HFFc6 (cell line): ENCODE measurements at regions not wholly inside any gene's neighbourhood (a gene's known extent, or its start where the extent isn't known, plus 50 kb on each side); places are given as distances from the start of the nearest gene placed in this dataset.

Experiments
- DNase-seq: peaks from one replicate; pipeline ENCODE4 v3.0.0-alpha.2; 2018
- H3K27ac Mint-ChIP-seq: 2 replicates; pipeline ENCODE4 v1.8.0; 2020; ENCODE audit warnings: mild to moderate bottlenecking, mixed read lengths
- H3K27me3 Mint-ChIP-seq: 2 replicates; pipeline ENCODE4 v1.8.0; 2021; ENCODE audit warnings: mild to moderate bottlenecking, moderate library complexity, mixed read lengths; ENCODE audit not compliant: insufficient read depth
- H3K36me3 Mint-ChIP-seq: 2 replicates; pipeline ENCODE4 v1.8.0; 2021; ENCODE audit warnings: low read depth, mixed read lengths
- H3K4me1 Mint-ChIP-seq: 2 replicates; pipeline ENCODE4 v1.8.0; 2020; ENCODE audit warnings: low read depth, mixed read lengths
- H3K4me3 Mint-ChIP-seq: 2 replicates; pipeline ENCODE4 v1.8.0; 2020; ENCODE audit warnings: mild to moderate bottlenecking, moderate library complexity, mixed read lengths
- H3K9me3 Mint-ChIP-seq: 2 replicates; pipeline ENCODE4 v1.8.0; 2020; ENCODE audit warnings: mild to moderate bottlenecking, mixed read lengths
- CTCF ChIP-seq: fragments of 200-600 bp; sonication (generic); IDR thresholded peaks from 2 replicates; pipeline ENCODE4 v1.5.0; 2021; ENCODE audit warnings: antibody characterized with exemption, mild to moderate bottlenecking

- H3K4me3 Mint-ChIP-seq: no peak overlapping the region
- H3K36me3 Mint-ChIP-seq: no peaks in the 10 kb centered on the region
- H3K4me1 Mint-ChIP-seq: no peaks in the 10 kb centered on the region
- no peak for DNase-seq
- H3K27ac Mint-ChIP-seq: no peak overlapping the region
- no peaks in the 10 kb centered on the region for H3K27me3 Mint-ChIP-seq
- H3K9me3 Mint-ChIP-seq: peaks cover 50% of the 10 kb centered on the region
- no peak for TF ChIP-seq CTCF
These were observed 1497.9 kb downstream of the MAT2B start for GRCh38 chr5:165003283-165003682.

- H3K9me3 Mint-ChIP-seq: peaks cover 41% of the 10 kb centered on the region
These were observed 1498.8 kb downstream of the MAT2B start for GRCh38 chr5:165004175-165004574.

GRCh38 chr5:165014439-165014838 is 1509.0 kb downstream of the MAT2B start:
- Mint-ChIP-seq H3K27ac (no peak overlapping the region), H3K4me1 (no peaks in the 10 kb centered on the region), H3K27me3 (no peaks in the 10 kb centered on the region), H3K4me3 (no peak overlapping the region), H3K36me3 (no peaks in the 10 kb centered on the region; the same call in 1 of the 2 replicates), H3K9me3 (peaks cover 31% of the 10 kb centered on the region)
- no peak for DNase-seq
- TF ChIP-seq CTCF: no peak

More at GRCh38 chr5:165004175-165004574, 1498.8 kb downstream of the MAT2B start:
- H3K4me3 Mint-ChIP-seq: no peak overlapping the region
- TF ChIP-seq CTCF: no peak
- H3K36me3 Mint-ChIP-seq: no peaks in the 10 kb centered on the region
- no peaks in the 10 kb centered on the region for H3K27me3 Mint-ChIP-seq
- DNase-seq: no peak
- H3K27ac Mint-ChIP-seq: no peak overlapping the region
- no peaks in the 10 kb centered on the region for H3K4me1 Mint-ChIP-seq

GRCh38 chr5:165015126-165015525 is 1509.7 kb downstream of the MAT2B start:
- Mint-ChIP-seq H3K27ac (no peak overlapping the region), H3K9me3 (peaks cover 34% of the 10 kb centered on the region), H3K4me1 (no peaks in the 10 kb centered on the region), H3K27me3 (no peaks in the 10 kb centered on the region), H3K36me3 (no peaks in the 10 kb centered on the region; the same call in 1 of the 2 replicates), H3K4me3 (no peak overlapping the region)
- no peak for DNase-seq
- TF ChIP-seq CTCF: no peak

- no peaks in the 10 kb centered on the region; the same call in 1 of the 2 replicates for H3K36me3 Mint-ChIP-seq
- H3K27ac Mint-ChIP-seq: no peak overlapping the region
- no peak for DNase-seq
- no peak for TF ChIP-seq CTCF
- H3K9me3 Mint-ChIP-seq: peaks cover 39% of the 10 kb centered on the region
- no peak overlapping the region for H3K4me3 Mint-ChIP-seq
- no peaks in the 10 kb centered on the region for H3K4me1 Mint-ChIP-seq
- no peaks in the 10 kb centered on the region for H3K27me3 Mint-ChIP-seq
These were observed 1510.1 kb downstream of the MAT2B start for GRCh38 chr5:165015547-165015946.

GRCh38 chr5:165026971-165027370 is 1521.6 kb downstream of the MAT2B start:
- DNase-seq: no peak
- H3K4me3 Mint-ChIP-seq: no peak overlapping the region
- H3K9me3 Mint-ChIP-seq: peaks cover 41% of the 10 kb centered on the region
- H3K27ac Mint-ChIP-seq: no peak overlapping the region
- no peaks in the 10 kb centered on the region for H3K4me1 Mint-ChIP-seq
- no peaks in the 10 kb centered on the region; the same call in 1 of the 2 replicates for H3K36me3 Mint-ChIP-seq
- TF ChIP-seq CTCF: no peak
- H3K27me3 Mint-ChIP-seq: no peaks in the 10 kb centered on the region
